ENCODE measurements at regions not wholly inside any gene's neighbourhood (a gene's known extent, or its start where the extent isn't known, plus 50 kb on each side); places are given as distances from the start of the nearest gene placed in this dataset.

DNA sequence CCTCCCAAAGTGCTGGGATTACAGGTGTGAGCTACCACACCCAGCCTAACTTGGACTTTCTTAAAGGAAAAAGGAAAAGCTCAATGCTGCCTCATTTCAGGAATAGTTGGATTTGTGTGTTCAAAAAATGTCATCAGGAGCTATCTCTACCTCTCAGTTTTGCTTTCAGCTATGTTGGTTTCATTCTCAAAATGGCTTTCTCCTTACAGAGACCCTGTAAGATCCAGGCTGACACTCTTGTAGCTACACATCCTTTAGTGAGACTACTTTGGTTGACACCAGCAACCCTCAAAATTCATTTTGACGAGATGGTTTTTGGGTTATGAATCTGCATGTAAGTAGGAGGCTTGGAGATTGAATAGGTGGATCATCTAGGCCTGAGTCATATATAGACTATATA is 269.7 kb upstream of the SORCS1 start:
- H3K4me3 ChIP-seq (ENCODE audit: low read depth, low read length): no peak overlapping the region
- H3K36me3 ChIP-seq (ENCODE audit: control insufficient read depth, insufficient read depth, low read length): no peaks in the 10 kb centered on the region
- H3K27ac ChIP-seq (ENCODE audit: low read depth, low read length): no peak overlapping the region
- H3K4me1 ChIP-seq (ENCODE audit: control insufficient read depth, insufficient read depth, low read length): no peaks in the 10 kb centered on the region
- no peaks in the 10 kb centered on the region for H3K9me3 ChIP-seq (ENCODE audit: control insufficient read depth, insufficient read depth, low read length)
- H3K27me3 ChIP-seq (ENCODE audit: control insufficient read depth, insufficient read depth, low read length): no peaks in the 10 kb centered on the region
- no peak overlapping the region for H3K9ac ChIP-seq (ENCODE audit: low read depth, low read length)

DNA sequence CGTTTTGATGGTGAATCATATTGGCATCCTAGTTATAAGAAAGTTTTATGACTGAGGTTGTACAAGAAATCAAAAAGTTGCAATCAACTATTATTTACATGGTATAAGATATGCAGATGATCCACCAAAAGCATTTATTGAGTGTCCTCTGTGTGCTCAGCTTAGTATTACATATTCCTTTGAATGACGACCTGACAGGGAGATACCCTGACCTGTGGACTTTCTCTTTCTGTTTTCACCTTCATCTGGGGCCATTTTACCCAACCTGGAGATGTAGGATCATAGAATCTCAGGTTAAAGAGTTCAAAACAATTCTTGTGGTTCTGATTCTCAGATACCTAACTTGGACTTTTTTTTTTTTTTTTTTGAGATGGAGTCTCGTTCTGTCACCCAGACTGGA is 269.1 kb upstream of the SORCS1 start:
- Histone ChIP-seq H3K4me1 (ENCODE audit: control insufficient read depth, insufficient read depth, low read length) (no peaks in the 10 kb centered on the region), H3K27ac (ENCODE audit: low read depth, low read length) (no peak overlapping the region), H3K9ac (ENCODE audit: low read depth, low read length) (no peak overlapping the region), H3K9me3 (ENCODE audit: control insufficient read depth, insufficient read depth, low read length) (no peaks in the 10 kb centered on the region), H3K27me3 (ENCODE audit: control insufficient read depth, insufficient read depth, low read length) (no peaks in the 10 kb centered on the region), H3K4me3 (ENCODE audit: low read depth, low read length) (no peak overlapping the region), H3K36me3 (ENCODE audit: control insufficient read depth, insufficient read depth, low read length) (no peaks in the 10 kb centered on the region)

- Histone ChIP-seq H3K9me3 (ENCODE audit: control insufficient read depth, insufficient read depth, low read length) (no peaks in the 10 kb centered on the region), H3K9ac (ENCODE audit: low read depth, low read length) (no peak overlapping the region), H3K4me3 (ENCODE audit: low read depth, low read length) (no peak overlapping the region)
Observed at GRCh38 chr10:107430446-107430845, 265.9 kb upstream of the SORCS1 start.

GRCh38 chr10:107427016-107427415 is 262.5 kb upstream of the SORCS1 start:
- Histone ChIP-seq H3K4me1 (ENCODE audit: control insufficient read depth, insufficient read depth, low read length) (no peaks in the 10 kb centered on the region), H3K9ac (ENCODE audit: low read depth, low read length) (no peak overlapping the region), H3K9me3 (ENCODE audit: control insufficient read depth, insufficient read depth, low read length) (no peaks in the 10 kb centered on the region), H3K27me3 (ENCODE audit: control insufficient read depth, insufficient read depth, low read length) (no peaks in the 10 kb centered on the region), H3K36me3 (ENCODE audit: control insufficient read depth, insufficient read depth, low read length) (no peaks in the 10 kb centered on the region), H3K27ac (ENCODE audit: low read depth, low read length) (no peak overlapping the region), H3K4me3 (ENCODE audit: low read depth, low read length) (no peak overlapping the region)

More at GRCh38 chr10:107430446-107430845, 265.9 kb upstream of the SORCS1 start:
- no peak overlapping the region for H3K27ac ChIP-seq (ENCODE audit: low read depth, low read length)
- H3K4me1 ChIP-seq (ENCODE audit: control insufficient read depth, insufficient read depth, low read length): no peaks in the 10 kb centered on the region
- no peaks in the 10 kb centered on the region for H3K27me3 ChIP-seq (ENCODE audit: control insufficient read depth, insufficient read depth, low read length)
- H3K36me3 ChIP-seq (ENCODE audit: control insufficient read depth, insufficient read depth, low read length): no peaks in the 10 kb centered on the region

GRCh38 chr10:107425931-107426553 is 261.5 kb upstream of the SORCS1 start:
- Histone ChIP-seq H3K9ac (ENCODE audit: low read depth, low read length) (no peak overlapping the region), H3K4me3 (ENCODE audit: low read depth, low read length) (no peak overlapping the region)

DNA sequence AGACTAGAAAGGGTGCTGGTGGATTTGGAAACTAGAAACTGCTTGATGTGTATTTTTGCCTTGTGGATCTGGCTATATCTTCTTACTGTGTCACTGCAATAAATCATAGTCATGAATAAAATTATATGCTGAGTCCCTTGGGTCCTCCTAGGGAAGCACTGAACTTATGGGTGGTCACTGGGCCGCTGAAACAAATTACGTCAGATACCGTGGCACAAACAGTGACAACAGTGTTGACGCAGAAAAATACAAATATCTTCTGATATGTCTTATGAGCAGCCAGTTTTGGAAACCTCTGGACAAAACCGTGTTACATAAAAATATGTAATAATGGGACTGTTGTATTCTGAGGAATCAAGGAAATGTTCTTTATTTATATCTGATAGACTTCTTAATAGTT is 260.1 kb upstream of the SORCS1 start:
- no peaks in the 10 kb centered on the region for H3K9me3 ChIP-seq (ENCODE audit: control insufficient read depth, insufficient read depth, low read length)
- H3K4me1 ChIP-seq (ENCODE audit: control insufficient read depth, insufficient read depth, low read length): no peaks in the 10 kb centered on the region
- H3K27ac ChIP-seq (ENCODE audit: low read depth, low read length): no peak overlapping the region

More at GRCh38 chr10:107425931-107426553, 261.5 kb upstream of the SORCS1 start:
- no peaks in the 10 kb centered on the region for H3K27me3 ChIP-seq (ENCODE audit: control insufficient read depth, insufficient read depth, low read length)
- H3K4me1 ChIP-seq (ENCODE audit: control insufficient read depth, insufficient read depth, low read length): no peaks in the 10 kb centered on the region
- H3K27ac ChIP-seq (ENCODE audit: low read depth, low read length): no peak overlapping the region
- H3K36me3 ChIP-seq (ENCODE audit: control insufficient read depth, insufficient read depth, low read length): no peaks in the 10 kb centered on the region
- no peaks in the 10 kb centered on the region for H3K9me3 ChIP-seq (ENCODE audit: control insufficient read depth, insufficient read depth, low read length)

GRCh38 chr10:107423903-107424302 is 259.4 kb upstream of the SORCS1 start:
- Histone ChIP-seq H3K4me1 (ENCODE audit: control insufficient read depth, insufficient read depth, low read length) (no peaks in the 10 kb centered on the region), H3K9ac (ENCODE audit: low read depth, low read length) (no peak overlapping the region)

More for the DNA sequence above, 260.1 kb upstream of the SORCS1 start:
- Histone ChIP-seq H3K27me3 (ENCODE audit: control insufficient read depth, insufficient read depth, low read length) (no peaks in the 10 kb centered on the region), H3K36me3 (ENCODE audit: control insufficient read depth, insufficient read depth, low read length) (no peaks in the 10 kb centered on the region), H3K4me3 (ENCODE audit: low read depth, low read length) (no peak overlapping the region), H3K9ac (ENCODE audit: low read depth, low read length) (no peak overlapping the region)

DNA sequence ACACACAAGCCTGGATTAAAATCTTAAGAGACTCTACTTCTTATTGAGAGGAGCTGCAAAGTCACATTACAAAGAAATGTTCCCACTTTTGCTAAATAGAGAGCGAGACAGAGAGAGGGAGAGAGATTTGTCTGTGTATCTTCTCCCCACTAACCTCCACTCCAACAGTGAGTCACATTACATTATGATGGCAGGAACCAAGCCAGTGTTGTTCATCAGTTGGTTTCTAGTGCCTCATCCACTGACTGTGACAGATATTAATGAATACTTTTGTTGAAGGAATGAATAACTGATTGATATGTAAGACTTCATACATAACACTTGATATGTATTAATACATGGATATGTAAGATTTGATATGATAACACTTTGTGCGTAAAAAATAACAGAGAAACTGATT is 258.2 kb upstream of the SORCS1 start:
- Histone ChIP-seq H3K4me1 (ENCODE audit: control insufficient read depth, insufficient read depth, low read length) (no peaks in the 10 kb centered on the region), H3K9ac (ENCODE audit: low read depth, low read length) (no peak overlapping the region), H3K9me3 (ENCODE audit: control insufficient read depth, insufficient read depth, low read length) (no peaks in the 10 kb centered on the region), H3K27ac (ENCODE audit: low read depth, low read length) (no peak overlapping the region), H3K4me3 (ENCODE audit: low read depth, low read length) (no peak overlapping the region), H3K27me3 (ENCODE audit: control insufficient read depth, insufficient read depth, low read length) (no peaks in the 10 kb centered on the region), H3K36me3 (ENCODE audit: control insufficient read depth, insufficient read depth, low read length) (no peaks in the 10 kb centered on the region)

More at GRCh38 chr10:107423903-107424302, 259.4 kb upstream of the SORCS1 start:
- no peaks in the 10 kb centered on the region for H3K27me3 ChIP-seq (ENCODE audit: control insufficient read depth, insufficient read depth, low read length)
- H3K4me3 ChIP-seq (ENCODE audit: low read depth, low read length): no peak overlapping the region
- no peaks in the 10 kb centered on the region for H3K9me3 ChIP-seq (ENCODE audit: control insufficient read depth, insufficient read depth, low read length)
- H3K36me3 ChIP-seq (ENCODE audit: control insufficient read depth, insufficient read depth, low read length): no peaks in the 10 kb centered on the region
- no peak overlapping the region for H3K27ac ChIP-seq (ENCODE audit: low read depth, low read length)

GRCh38 chr10:107420196-107420595 is 255.7 kb upstream of the SORCS1 start:
- Histone ChIP-seq H3K9ac (ENCODE audit: low read depth, low read length) (no peak overlapping the region), H3K36me3 (ENCODE audit: control insufficient read depth, insufficient read depth, low read length) (no peaks in the 10 kb centered on the region), H3K4me1 (ENCODE audit: control insufficient read depth, insufficient read depth, low read length) (no peaks in the 10 kb centered on the region), H3K27me3 (ENCODE audit: control insufficient read depth, insufficient read depth, low read length) (no peaks in the 10 kb centered on the region), H3K4me3 (ENCODE audit: low read depth, low read length) (no peak overlapping the region), H3K9me3 (ENCODE audit: control insufficient read depth, insufficient read depth, low read length) (no peaks in the 10 kb centered on the region), H3K27ac (ENCODE audit: low read depth, low read length) (no peak overlapping the region)

DNA sequence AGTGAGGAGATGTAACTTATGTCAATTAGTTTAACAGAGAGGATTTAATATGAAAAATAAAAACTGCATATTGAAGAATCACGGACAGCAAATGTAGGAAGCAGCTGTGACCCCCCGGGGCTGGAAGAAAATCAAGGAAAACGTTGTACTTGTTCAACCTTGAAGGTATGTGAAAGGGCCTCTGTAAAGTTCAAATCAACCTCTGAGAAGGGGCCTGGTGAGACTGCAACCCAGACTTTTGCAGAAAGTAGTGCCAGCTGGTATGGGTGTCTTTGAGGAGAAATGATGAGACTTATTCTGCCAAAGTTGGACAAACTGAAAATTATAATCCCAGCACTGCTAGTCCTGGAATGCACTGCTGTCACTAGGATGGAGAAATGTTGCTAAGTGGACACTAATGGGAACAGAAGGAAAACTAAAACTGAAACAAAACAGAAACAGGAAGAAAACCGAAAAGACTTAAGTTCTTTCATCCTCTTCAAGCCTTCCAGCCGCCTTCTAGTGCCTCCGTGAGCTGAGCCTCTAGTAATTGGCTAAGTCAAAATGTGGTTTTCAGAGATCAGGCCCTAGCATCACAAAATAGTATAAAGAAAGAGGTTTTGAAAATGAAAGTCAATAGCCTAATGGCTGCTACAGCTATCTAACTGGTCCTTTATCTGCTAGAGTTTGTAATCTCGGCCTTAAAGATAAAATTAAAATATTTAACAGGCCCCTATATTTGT is 253.7 kb upstream of the SORCS1 start:
- Histone ChIP-seq H3K9ac (ENCODE audit: low read depth, low read length) (no peak overlapping the region), H3K36me3 (ENCODE audit: control insufficient read depth, insufficient read depth, low read length) (no peaks in the 10 kb centered on the region), H3K4me3 (ENCODE audit: low read depth, low read length) (no peak overlapping the region), H3K27me3 (ENCODE audit: control insufficient read depth, insufficient read depth, low read length) (no peaks in the 10 kb centered on the region), H3K9me3 (ENCODE audit: control insufficient read depth, insufficient read depth, low read length) (no peaks in the 10 kb centered on the region), H3K4me1 (ENCODE audit: control insufficient read depth, insufficient read depth, low read length) (no peaks in the 10 kb centered on the region), H3K27ac (ENCODE audit: low read depth, low read length) (no peak overlapping the region)

GRCh38 chr10:107417446-107417845 is 252.9 kb upstream of the SORCS1 start:
- H3K27me3 ChIP-seq (ENCODE audit: control insufficient read depth, insufficient read depth, low read length): no peaks in the 10 kb centered on the region
- no peak overlapping the region for H3K27ac ChIP-seq (ENCODE audit: low read depth, low read length)
- H3K9me3 ChIP-seq (ENCODE audit: control insufficient read depth, insufficient read depth, low read length): no peaks in the 10 kb centered on the region
- H3K9ac ChIP-seq (ENCODE audit: low read depth, low read length): no peak overlapping the region
- no peak overlapping the region for H3K4me3 ChIP-seq (ENCODE audit: low read depth, low read length)
- no peaks in the 10 kb centered on the region for H3K4me1 ChIP-seq (ENCODE audit: control insufficient read depth, insufficient read depth, low read length)
- no peaks in the 10 kb centered on the region for H3K36me3 ChIP-seq (ENCODE audit: control insufficient read depth, insufficient read depth, low read length)

Measured in HUES48 (cell line).